HPDE6-E6E7 (cell line): ENCODE measurements at regions not wholly inside any gene's neighbourhood (a gene's known extent, or its start where the extent isn't known, plus 50 kb on each side); places are given as distances from the start of the nearest gene placed in this dataset.

Source experiments
- DNase-seq: peaks from one replicate; pipeline ENCODE4 v3.0.0; 2011; ENCODE audit warnings: missing footprints; ENCODE audit errors: extremely low spot score

- no peak for DNase-seq
These were observed 781.1 kb upstream of the ADGRL4 start for GRCh38 chr1:79787631-79788030.

- DNase-seq = no peak
These were observed 779.4 kb upstream of the ADGRL4 start for GRCh38 chr1:79785964-79786363.

- DNase-seq = no peak
These were observed 779.0 kb upstream of the ADGRL4 start for GRCh38 chr1:79785561-79785960.

DNA sequence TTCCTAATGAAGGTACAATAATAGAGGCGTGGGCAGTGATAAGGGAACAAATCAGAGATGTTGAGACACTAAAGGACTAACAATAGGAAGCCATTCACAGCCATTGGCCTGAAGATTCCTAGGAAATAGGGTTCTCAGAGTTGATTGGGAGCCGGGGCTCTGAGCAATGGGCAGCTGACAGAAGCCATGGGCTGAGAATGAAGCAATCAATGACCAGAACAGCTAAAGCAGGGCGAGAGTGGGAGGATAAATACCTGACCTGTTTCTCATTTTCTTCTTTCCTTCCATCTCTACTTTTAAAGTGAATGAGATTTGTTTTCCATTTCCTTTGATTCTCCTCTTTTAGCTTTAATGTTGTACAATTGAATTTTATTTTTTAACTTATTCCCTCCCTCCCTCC, 774.7 kb upstream of the ADGRL4 start:
- no peak for DNase-seq

GRCh38 chr1:79777481-79778219, 771.1 kb upstream of the ADGRL4 start:
- DNase-seq = no peak

- no peak for DNase-seq
These were observed 768.9 kb upstream of the ADGRL4 start for GRCh38 chr1:79775402-79775801.

GRCh38 chr1:79773385-79773784, 766.9 kb upstream of the ADGRL4 start:
- DNase-seq = no peak

GRCh38 chr1:79762461-79762860, 755.9 kb upstream of the ADGRL4 start:
- no peak for DNase-seq

- no peak for DNase-seq
These were observed 754.0 kb upstream of the ADGRL4 start for GRCh38 chr1:79760531-79760930.

- DNase-seq = no peak
These were observed 743.1 kb upstream of the ADGRL4 start for GRCh38 chr1:79749607-79750006.

DNA sequence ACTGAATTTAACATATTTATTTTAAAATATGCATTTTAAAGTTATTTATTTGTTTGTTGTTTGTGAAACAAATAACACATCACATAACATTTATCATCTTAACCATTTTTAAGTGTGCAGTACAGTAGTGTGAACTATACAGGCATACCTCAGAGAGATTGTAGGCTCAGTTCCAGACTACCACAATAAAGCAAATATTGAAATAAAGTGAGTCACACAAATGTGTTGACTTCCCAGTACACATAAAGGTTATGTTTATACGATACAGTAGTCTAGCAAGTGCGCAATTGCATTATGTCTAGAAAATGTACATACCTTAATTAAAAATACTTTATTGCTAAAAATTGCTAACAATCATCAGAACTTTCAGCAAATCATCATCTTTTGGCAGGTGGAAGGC, 739.4 kb upstream of the ADGRL4 start:
- DNase-seq = no peak

DNA sequence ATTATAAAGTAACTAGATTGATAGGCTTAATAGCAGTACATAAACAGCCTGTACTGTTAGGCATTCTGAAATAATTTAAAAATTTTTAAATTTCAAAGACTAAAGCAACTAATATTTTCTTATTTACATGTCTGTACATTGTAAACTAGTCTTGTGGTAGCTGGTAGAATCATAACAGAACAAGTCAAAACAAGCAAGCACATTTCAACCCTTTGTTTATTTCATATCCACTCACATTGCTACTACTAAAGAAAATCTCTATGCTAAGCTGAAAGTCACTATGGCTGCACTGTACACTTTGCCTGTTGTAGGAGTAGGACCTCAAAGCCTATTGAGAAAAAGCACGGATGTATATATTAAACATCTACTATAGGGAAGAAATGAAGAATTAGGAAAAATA, 738.2 kb upstream of the ADGRL4 start:
- no peak for DNase-seq

DNA sequence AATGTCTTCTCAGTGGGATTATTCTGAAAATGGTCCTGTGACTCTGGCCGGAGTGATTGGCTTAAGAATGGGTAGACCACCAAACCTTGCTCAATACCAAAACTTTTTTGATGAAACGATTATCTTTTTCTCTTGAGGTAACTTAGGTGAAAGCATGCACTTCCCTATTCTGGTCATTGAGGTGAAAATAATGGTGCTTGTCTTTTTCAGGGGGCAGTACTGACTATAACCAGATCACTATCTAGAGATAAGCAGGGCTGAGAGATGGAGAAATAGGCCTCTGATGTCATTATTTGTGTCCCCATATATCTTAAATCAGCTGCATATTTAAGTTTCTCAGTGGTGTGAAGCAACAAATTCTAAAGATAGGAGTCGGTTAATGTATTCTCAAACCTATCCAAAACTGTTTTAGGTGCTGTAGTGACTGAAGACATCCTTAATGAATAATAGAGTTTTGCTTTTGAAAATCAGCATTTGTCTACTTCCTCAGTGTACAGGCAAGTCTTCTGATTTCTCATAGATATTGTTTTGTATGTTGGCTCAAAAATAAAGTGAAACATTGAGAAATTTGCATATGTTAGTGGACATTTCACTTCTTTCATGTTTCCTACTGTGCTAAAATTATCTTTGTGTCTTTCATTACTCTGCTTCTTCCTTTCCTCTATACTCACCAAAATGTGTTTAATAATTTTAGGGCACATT, 735.3 kb upstream of the ADGRL4 start:
- DNase-seq = no peak

- no peak for DNase-seq
These were observed 731.6 kb upstream of the ADGRL4 start for GRCh38 chr1:79738101-79738500.

DNA sequence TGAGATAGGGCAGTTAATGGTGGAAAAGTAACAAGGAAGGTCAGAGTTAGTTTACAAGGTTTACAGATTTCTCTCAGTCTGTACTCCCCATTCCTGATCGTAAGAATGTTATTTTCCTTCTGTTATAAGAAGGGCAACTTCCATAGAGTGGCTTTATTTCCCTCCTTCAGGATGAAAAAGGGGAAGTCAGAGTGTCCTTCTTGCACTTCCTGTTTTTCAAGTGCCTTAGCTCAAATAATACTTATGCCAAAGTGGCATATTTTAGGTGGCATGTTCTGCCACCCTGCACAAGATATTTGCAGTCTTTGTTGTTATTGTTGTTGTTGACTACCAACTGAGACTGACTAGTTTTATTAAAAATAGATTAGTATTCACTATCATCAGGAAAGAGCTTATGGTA, 730.7 kb upstream of the ADGRL4 start:
- DNase-seq = no peak

DNA sequence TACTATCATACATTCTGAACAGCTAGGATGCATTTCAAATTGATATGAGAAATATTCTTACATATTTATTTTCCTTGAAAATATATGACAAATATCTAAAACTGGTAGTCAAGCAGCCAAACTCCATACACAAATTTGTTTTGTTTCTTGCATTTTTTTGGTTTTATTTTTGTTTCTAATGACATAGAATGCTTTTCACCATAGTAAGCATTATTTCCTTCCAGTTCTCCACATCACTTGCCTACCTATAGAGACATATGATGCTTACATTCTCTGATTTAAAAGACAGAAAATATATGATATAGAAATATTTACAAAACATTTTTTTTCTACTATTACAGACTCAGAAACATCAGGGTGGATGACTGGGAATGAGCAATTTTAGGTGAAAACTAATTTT, 726.4 kb upstream of the ADGRL4 start:
- DNase-seq = no peak

DNA sequence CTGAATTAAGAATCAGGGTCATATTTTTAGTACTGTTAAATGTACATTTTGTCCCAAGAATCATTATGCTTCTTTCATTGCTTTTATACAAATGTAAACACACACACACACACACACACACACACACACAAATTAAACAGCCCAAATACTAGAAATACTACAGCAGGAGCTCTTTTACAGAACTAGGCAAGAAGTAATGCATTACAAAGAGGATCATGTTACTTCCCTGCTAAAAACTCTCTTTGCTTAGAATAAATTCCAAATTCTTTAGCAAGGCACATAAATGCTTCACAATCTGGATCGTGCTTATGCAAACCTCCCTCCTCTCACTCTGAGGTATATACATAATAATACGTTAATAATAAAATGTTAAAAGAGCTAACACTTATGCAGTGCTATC, 720.4 kb upstream of the ADGRL4 start:
- DNase-seq = no peak

- no peak for DNase-seq
These were observed 719.8 kb upstream of the ADGRL4 start for GRCh38 chr1:79726321-79726720.

DNA sequence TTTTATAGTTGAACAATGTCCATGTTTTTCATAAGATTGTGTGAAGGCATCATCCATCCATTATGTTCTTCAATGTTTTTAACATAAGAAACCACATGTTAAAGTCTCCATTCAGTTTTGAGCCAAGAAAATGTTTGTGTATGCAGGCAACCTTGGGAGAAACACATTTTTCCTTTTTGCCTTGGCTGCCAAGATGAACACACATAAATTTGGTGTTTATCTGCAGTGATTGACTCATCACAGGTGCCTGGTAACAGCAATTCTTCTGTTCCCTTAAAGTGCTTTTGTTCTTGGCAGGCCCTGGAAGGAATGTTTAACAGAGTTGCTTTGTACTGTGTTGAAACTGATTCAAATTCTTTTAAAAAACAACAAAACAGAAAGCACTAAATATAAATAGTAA, 709.9 kb upstream of the ADGRL4 start:
- DNase-seq = peak; percentile 12

DNA sequence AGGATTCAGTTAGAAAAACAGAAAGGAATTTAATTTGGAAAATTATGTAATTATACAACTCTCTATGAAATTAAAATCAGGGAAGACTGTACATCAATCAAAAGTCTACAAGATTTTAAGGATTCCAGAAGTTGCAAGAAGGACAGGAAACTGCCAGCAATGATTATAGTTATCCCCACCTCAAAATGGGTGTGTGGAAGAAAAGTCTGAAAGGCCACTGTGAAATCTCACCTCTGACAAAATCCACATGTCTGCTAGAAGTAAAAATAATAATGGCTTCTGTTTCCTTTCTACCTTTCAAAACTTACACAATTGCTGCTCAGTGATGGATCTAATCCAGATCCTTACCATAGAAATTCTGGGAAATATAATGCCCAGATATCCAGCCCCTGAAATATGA, 708.1 kb upstream of the ADGRL4 start:
- no peak for DNase-seq

- no peak for DNase-seq
These were observed 704.5 kb upstream of the ADGRL4 start for GRCh38 chr1:79711001-79711431.

GRCh38 chr1:79708646-79709265, 702.2 kb upstream of the ADGRL4 start:
- DNase-seq = no peak

GRCh38 chr1:79705218-79705617, 698.7 kb upstream of the ADGRL4 start:
- DNase-seq = no peak
